Peyer's patch (tissue), 4 donors: ENCODE measurements at regions not wholly inside any gene's neighbourhood (a gene's known extent, or its start where the extent isn't known, plus 50 kb on each side); places are given as distances from the start of the nearest gene placed in this dataset.

ENCODE experiments used
- CTCF ChIP-seq, 6 experiments: fragments of 450-650 bp in 4 of 6; fragments of 200-600 bp in 2 of 6; sonication (generic) in 1 of 6; IDR thresholded peaks; one replicate each; pipeline ENCODE4 v1.5.1; 2017 to 2019; ENCODE audit warnings: antibody characterized with exemption in 6 of 6, mild to moderate bottlenecking in 3 of 6, moderate library complexity in 1 of 6
- POLR2A ChIP-seq, 2 donors: fragments of 450-650 bp; IDR thresholded peaks; one replicate each; pipeline ENCODE4 v1.5.1; 2017; ENCODE audit warnings: antibody characterized with exemption in 2 of 2, mild to moderate bottlenecking in 2 of 2, moderate library complexity in 2 of 2

DNA sequence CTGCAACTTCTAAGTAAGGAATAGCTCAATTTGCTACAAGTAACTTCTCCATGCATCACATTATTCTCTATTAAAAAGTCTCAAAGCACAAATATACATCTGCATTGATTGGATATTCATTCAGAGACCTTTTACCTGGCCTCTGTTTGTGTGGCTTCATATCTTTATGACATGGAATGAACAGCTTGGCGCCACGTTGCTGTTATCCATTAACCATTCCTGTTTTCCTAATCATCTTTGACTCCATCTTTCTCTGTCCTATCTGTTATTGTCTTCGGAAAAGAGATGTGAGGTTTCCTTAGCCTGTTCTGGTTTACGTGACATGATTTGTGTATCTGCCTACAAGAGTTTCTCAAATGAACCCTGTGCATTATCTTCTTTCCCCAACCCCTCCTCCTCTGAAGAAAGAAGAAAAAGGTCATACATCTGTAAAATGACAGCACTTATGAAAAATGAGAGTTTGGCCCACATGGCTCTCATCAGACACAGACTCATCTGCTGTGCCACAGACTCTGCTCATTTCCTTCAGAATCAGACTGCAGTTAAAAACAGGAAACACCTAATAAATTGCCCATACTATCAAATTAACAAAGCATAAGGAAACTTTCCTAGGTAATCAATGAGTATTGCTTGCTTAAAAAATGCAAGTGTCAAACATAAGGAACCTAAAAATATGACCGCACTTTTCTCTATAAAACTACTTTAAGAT is 347.6 kb upstream of the FAM241A start:
- TF ChIP-seq CTCF (IDR thresholded peaks at IDR 0.05) (no peak), POLR2A (IDR thresholded peaks at IDR 0.05) (no peak)
